GM04504 (cell line): ENCODE measurements at regions not wholly inside any gene's neighbourhood (a gene's known extent, or its start where the extent isn't known, plus 50 kb on each side); places are given as distances from the start of the nearest gene placed in this dataset.
"Not testable (repeated sequence)": the region's sequence is repeated elsewhere in the genome, so short reads cannot be mapped to it uniquely, and the experiment has no call there.

Experiments
- DNase-seq: peaks from one replicate; pipeline ENCODE4 v3.0.0-alpha.2; 2012; ENCODE audit warnings: low read depth

DNA sequence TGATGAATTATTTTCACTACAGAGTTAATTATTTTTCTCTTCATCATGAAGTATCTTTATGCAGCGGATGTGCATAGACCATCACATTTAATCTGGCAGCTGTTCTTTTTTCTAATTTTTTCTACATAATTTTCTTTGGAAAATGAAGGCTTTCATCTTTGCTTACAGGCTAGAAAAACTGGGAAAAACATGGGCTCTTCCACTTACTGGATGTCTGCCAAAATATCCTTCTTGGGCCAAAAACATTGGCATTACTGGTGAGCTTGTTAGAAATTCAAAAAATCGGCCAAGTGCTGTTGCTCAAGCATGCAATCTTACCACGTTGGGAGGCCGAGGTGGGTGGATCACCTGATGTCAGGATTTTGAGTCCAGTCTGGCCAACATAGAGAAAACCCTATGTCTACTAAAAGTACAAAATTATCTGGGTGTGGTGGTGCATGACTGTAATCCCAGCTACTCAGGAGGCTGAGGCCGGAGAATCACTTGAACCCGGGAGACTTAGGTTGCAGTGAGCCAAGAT lies 176.8 kb downstream of the ZNF737 start:
- no peak for DNase-seq

DNA sequence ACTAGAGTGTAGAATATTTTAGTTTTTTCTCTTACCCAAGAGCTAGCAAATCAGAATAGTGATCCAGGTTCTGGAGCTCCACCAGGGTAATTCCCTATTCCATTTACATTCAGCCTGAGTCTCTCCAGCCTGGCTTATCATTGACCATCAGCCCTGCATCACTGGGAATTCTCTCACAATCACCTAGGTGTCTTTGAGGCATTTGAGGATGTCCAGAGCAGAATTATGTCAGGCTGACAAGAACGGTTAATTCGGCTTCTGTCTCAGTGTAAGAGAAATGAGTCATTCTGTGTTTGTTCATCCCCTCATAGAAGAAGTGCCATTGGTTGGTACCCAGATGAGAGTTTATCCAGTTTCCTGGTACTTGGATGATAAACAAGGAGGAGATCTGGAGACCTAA lies 180.5 kb downstream of the ZNF737 start:
- DNase-seq: no peak

DNA sequence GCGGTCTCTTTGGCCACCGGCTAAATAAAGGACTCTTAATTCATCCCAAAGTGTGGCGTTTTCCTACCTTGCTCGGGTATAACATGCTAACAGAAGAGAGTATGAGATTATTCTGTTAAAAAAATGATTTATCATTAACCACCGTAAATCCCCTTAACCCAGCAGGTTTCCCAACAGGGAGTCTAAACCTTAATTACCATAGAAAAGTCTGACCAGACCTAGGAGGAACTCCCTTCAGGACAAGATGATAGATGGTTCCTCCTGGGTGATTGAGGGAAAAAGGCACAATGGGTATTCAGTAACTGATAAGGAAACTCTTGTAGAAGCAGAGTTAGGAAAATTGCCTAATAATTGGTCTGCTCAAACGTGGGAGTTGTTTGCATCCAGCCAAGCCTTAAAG lies 193.7 kb downstream of the ZNF737 start:
- no peak for DNase-seq

DNA sequence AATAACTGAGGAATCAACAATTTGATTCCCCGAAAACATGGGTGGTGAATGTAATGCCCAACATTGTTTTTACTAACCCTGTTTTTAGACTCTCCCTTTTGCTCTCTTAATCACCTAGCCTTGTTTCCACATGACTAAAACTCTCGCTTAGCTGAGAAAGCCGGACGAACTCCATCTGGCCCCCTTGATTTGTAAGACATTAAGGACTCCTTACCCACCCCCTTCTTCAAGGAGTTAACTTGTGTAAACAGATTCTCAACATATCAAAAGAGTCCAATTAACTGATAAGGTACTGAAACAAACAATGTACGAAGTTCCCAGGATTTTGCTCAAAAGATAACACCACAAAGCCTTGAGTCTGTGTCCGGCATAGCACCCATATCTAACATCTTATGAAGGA lies 194.3 kb downstream of the ZNF737 start:
- DNase-seq: not testable (repeated sequence)

DNA sequence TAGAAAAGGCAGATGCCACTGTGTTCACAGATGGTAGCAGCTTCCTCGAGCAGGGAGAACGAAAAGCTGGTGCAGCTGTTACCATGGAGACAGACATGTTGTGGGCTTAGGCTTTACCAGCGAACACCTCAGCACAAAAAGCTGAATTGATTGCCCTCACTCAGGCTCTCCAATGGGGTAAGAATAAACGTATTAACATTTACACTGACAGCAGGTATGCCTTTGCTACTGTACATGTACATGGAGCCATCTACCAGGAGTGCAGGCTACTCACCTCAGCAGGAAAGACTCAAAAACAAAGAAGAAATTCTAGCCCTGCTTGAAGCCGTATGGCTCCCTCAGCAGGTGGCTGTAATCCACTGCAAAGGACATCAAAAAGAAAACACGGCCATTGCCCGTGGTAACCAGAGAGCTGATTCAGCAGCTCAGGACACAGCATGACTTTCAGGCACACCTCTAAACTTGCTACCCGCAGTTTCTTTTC lies 197.7 kb downstream of the ZNF737 start:
- no peak for DNase-seq

DNA sequence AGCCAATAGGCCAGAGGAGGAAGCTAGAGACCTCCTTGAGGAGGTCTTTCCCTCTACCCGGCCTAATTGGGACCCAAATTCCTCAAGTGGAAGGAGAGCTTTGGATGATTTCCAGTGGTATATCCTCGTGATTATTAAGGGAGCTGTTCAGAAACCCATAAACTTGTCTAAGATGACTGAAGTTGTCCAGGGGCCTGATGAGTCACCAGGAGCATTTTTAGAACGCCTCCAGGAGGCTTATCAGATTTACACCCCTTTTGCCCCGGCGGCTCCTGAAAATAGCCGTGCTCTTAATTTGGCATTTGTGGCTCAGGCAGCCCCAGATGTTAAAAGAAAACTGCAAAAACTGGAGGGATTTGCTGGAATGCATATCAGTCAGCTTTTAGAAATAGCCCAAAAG lies 198.1 kb downstream of the ZNF486 start:
- DNase-seq: no peak

DNA sequence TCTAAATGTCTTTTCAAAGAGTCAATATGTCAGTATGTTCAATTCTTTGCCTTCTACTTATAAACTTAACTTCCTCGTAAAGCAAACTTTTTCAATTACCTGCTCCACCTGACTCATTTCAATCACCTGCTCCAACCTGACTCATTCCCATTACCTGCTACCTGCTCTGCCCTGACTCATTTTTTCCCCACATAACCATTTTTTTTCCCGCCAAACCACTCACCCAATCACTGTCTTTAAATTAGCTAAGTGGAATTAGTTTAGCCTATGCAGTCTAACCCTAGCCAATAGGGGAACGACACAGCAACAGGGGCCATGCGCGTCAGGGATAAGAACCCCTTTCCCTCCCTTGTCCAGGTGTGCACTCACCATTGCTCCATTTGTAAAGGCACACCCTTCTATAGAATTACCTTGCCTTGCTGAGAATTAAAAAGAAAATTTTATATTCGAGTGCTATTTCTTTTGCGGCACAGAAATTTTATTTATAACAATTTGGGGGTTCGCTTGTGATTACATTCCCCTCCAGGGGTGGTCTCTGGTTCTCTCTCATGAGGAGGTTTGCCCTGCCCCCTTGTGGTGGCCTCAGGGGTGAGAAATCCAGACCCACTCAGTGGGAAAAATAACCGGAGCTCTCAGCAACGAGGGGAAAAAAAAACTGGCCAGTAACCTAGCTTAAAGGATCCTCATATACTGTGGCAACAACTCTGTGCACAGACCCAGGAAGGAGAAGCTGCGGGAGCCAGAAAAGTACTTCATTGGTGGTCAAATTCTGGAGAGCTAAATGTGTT lies 193.1 kb downstream of the ZNF486 start:
- no peak for DNase-seq

DNA sequence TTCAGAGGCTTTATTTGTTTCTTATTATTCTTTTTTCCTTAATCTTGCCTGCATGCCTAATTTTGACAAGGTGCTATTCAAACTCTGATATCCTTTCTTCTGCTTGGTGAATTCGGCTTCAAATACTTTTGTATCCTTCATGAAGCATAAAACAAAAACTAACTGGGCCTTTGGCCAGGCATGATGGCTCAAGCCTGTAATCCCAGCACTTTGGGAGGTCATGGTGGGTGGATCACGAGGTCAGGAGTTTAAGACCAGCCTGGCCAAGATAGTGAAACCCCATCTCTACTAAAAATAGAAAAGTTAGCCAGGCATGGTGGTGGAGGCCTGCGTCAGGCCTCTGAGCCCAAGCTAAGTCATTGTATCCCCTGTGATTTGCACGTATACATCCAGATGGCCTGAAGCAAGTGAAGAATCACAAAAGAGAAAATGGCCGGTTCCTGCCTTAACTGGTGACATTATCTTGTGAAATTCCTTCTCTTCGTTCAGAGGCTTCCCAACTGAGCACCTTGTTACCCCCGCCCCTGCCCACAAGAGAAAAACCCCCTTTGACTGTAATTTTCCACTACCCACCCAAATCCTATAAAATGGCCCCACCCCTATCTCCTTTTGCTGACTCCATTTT lies 191.9 kb downstream of the ZNF486 start:
- DNase-seq: not testable (repeated sequence)

DNA sequence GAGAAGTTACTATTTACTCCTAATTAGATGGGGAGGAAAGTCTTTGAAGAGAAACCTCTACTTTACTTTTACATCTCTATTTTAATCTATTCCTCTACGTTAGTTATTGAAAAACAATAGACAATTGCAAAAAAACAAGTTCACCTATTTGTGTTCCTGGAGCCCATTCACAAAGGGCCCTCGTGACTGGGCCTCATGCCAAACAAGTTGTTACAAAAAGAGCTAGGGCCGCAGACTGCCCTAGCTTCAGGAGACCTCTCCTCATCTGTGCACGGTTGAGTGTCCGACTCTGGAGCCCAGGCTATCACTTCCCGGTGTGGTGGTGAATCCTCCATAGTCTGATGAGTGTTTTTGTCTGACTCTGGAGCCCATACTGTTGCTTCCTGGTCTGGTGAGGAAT lies 190.9 kb downstream of the ZNF486 start:
- no peak for DNase-seq

DNA sequence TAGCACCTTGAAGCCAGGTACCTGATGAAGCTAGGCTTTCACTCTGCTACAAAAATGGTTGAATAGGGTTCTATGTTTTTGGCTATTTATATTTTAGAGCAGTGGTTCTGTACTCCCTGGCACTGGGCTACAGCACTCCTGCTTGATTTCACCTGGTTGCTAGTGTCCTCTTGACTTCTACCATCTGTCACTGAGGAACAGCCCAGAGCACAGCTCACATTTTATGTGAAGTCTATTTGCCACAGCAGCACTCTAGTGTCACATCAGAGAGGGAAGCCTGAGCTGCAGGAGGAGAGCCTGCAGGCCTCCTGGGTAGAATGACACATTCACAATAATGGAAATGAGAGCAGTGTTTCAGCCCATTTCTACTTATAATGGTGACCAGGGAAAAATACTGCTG lies 184.2 kb downstream of the ZNF486 start:
- no peak for DNase-seq

DNA sequence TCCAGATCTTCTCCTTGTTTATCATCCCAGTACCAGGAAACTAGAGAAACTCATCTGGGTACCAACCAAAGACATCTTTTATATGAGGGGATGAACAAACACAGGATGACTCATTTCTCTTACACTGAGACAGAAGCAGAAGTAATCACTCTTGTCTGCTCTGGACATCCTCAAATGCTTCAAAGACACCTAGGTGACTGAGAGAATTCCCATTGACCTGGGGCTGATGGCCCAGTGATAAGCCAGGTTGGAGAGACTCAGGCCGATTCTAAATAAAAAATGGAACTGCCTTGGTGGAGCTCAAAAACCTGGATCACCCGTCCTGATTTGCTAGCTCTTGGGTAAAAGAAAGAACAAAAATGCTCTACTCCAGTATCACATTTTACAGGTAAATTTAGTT lies 182.2 kb downstream of the ZNF486 start:
- no peak for DNase-seq

DNA sequence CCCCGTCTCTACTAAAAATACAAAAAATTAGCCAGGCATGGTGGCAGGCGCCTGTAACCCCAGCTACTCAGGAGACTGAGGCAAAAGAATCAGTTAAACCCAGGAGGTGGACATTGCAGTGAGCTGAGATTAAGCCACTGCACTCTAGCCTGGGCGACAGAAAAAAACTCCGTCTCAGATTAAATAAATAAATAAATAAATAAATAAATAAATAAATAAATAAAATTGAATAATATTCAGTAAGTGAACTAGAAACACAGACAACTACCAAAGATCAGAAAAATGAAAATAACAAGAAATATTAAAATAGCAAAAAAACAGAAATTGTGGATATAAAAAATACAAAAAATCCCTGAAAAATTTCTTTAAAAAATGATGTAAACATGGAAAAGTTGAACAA lies 172.4 kb downstream of the ZNF486 start:
- no peak for DNase-seq

DNA sequence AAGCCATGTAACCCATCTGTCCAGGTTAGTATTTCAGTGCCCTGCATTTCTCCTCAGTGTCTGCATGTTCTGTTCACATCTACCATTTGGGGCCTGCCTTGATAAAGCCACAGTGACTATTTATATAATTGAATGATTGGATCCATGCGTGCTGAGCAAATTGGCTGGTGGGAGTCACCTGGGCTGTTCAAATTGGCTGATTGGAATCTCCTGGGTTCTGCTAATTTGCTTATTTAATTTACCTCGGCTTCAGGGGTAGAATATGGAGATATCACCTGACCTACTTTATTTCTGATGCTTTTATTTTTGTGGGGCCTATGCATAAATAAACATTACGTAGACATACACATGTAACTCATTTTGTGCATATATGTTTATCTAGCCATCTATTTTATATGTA lies 167.7 kb downstream of the ZNF486 start:
- no peak for DNase-seq

DNA sequence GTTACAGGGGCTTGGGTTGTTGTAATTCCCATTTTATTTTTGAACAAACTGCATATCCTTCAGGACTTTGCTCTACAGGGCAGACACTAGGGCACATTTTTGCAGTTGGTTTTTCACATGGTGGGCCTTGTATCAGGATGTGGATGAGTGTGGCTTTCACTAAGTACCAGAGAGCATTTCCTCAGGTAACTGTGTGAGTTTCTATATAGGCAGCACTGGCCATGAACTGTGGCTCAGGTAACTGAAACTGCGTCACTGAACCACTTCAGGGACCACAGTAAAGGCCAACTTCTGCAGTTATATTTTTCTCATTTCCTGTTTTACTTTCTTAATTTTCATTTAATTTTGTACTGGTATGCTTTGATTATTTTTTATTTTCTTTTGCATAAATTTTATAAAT lies 166.5 kb downstream of the ZNF486 start:
- DNase-seq: no peak

DNA sequence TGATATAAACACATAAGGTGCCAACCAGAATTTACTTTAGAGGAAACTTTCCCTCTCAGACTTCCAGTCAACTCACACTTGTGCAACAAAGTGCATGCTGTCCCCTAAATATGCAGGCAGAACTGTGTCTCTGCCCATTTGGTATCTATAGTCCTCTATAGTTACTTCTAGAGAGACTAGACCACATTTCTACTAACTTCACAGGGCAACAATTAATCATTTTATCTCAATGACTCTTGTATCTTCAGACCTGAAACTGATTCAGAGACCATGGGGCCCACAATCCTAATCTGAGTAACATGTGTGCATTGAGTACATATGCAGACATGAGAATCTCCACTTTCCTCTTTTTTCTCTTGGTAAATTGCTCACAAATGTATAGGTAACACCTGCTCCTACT lies 158.1 kb downstream of the ZNF486 start:
- no peak for DNase-seq

DNA sequence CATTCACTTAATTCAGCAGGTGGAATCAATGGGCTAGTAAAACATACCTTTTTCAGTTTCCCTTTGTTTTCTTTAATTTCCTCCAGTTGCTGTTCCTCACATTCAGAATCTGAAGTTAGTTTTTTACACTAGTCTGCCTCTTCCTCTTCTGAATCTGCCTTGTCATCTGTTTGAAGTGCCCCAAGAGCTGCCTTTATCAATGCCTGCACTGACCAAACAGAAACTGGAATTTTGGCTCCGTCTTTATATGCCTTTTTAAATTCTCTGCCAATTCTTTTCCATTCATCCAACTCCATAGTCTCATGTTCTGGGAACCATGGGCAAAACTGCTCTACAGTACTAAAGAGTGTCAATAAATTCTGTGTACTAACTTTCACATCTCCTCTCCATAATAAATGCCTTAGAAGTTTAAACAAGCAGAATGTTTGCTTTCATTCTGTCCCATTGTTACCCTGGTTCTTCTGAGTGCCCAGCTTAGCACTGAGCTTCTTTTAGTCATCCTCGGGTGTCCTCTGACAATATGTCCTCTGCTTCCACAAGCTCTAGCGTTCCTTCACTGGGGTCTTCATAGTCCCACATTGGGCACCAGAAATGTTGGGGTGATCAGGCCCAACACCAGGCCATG lies 154.2 kb downstream of the ZNF486 start:
- DNase-seq: no peak

DNA sequence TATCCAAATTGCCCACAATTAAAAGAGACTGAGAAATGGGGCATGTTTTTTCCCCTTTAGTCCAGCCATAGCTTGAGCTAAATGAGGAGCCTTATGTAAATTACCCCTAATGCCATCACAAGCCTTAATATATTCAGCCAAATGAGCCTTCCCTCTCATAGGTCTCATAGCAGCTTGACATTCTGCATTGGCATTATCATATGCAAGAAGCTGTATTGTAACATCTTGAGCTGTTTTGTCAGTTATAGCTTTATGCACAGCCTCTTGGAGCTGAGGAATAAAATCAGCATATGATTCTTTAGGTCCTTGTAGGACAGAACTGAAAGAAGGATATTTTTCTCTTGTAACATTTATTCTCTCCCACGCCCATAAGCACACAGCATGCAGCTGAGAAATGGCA lies 153.2 kb downstream of the ZNF486 start:
- no peak for DNase-seq

DNA sequence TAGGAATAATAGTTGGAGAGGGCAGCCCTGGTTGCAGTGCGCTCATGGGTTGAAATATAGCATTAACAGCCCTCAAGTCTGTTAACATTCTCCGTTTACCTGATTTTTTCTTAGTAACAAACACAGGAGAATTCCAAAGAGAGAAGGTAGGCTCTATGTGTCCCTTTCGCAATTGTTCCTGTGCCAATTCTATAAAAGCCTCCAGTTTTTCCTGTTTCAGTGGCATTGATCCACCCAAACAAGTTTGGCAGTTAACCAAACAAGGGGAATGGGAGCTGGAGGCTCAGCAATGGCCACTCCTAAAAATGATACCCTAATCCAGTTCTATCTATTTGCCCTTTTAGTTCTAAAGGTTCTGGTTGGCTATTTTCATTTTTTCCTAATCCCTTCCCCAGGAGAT lies 151.6 kb downstream of the ZNF486 start:
- DNase-seq: no peak

DNA sequence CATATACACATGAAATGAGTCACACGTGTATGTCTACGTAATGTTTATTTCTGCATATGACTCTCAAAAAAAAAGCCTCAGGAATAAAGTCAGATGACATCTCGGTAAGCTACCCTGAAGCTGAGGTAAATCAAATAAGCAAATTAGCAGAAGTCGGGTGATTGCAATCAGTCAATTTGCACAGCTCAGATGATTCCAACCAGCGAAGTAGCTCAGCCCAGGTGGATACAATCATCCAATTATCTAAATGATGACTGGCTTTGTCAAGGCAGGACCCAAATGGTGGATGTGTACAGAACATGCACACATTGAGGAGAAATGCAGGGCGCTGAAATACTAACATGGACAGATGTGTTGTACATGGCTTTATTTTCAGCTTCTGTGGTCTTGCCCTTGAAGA lies 148.5 kb downstream of the ZNF486 start:
- DNase-seq: no peak

DNA sequence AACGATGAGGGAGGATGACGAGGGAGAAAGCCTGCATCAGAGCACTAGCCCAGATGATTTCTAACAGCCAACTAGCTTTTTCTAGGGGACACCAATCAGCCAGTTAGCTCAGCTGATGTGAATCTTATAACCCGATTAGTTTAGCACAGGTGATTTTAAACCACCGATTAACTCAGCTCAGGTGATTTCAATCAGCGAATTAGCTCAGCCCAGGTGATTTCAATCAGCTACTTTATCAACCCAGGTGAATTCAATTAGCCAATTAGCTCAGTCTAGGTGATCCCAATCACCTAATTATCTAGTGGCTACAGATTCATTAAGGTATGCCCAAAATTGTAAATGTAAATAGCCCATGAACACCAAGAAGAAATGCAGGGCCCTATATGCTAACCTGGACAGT lies 146.9 kb downstream of the ZNF486 start:
- DNase-seq: no peak

DNA sequence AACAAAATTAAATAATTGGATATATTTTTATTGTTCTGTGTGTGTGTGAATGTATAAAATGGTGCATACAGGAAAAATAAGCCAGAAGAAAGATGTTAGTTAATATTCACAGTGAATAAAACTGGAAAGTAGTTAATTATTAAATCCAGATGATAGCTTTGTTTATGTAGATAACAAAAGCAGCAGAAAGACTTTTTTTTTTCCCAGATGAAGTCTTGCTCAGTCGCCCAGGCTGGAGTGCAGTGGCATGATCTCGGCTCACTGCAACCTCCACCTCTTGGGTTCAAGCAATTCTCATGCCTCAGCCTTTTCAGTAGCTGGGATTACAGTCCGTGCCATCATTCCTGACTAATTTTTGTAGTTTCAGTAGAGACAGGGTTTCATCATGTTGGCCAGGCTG lies 140.1 kb downstream of the ZNF486 start:
- DNase-seq: no peak

DNA sequence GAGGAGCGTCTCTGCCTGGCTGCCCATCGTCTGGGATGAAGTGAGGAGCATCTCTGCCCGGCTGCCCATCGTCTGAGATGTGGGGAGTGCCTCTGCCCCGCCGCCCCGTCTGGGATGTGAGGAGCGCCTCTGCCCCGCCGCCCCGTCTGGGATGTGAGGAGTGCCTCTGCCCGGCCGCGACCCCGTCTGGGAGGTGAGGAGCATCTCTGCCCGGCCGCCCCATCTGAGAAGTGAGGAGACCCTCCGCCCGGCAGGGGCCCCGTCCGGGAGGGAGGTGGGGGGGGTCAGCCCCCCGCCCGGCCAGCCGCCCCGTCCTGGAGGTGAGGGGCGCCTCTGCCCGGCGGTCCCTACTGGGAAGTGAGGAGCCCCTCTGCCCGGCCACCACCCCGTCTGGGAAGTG lies 129.3 kb downstream of the ZNF486 start:
- DNase-seq: not testable (repeated sequence)

DNA sequence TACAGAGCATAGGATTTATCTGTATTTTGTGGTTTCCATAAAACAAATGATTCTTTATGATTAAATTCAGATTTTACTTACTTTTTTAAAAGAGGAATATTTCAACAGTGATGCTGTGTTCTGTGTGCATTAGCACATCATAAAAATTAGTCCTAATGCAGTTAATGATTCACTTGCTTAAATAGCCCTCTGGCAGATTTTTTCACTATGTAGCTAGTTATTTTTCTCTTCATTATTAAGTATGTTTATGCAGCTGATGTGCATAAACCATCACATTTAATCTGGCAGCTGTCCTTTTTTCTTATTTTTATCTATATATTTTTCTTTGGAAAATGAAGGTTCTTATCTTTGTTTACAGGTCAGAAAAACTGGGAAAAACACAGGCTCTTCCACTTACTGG lies 127.2 kb downstream of the ZNF486 start:
- DNase-seq: no peak
